ENCODE measurements at regions not wholly inside any gene's neighbourhood (a gene's known extent, or its start where the extent isn't known, plus 50 kb on each side); places are given as distances from the start of the nearest gene placed in this dataset.

DNA sequence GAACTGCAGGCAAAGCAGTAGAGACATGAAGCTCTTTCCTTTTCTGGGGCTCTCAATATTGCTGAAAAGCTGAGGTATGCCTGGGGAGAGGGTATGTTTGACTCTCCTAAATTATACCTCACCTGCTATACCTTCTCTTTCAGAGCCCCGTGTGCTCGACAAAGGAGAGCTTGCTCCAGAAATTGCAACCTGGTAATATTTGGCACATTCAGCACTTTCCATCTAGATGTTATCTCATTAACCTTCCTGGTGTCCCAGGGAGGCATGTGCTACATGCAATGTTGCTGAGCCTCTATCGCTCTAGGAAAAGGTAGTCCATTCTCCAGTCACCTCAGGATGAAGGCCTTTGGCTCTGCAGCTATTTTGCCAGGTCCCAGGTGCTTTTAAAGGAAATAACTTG, 78.5 kb upstream of the ZSWIM6 start:
- TF ChIP-seq, protein P1, sequence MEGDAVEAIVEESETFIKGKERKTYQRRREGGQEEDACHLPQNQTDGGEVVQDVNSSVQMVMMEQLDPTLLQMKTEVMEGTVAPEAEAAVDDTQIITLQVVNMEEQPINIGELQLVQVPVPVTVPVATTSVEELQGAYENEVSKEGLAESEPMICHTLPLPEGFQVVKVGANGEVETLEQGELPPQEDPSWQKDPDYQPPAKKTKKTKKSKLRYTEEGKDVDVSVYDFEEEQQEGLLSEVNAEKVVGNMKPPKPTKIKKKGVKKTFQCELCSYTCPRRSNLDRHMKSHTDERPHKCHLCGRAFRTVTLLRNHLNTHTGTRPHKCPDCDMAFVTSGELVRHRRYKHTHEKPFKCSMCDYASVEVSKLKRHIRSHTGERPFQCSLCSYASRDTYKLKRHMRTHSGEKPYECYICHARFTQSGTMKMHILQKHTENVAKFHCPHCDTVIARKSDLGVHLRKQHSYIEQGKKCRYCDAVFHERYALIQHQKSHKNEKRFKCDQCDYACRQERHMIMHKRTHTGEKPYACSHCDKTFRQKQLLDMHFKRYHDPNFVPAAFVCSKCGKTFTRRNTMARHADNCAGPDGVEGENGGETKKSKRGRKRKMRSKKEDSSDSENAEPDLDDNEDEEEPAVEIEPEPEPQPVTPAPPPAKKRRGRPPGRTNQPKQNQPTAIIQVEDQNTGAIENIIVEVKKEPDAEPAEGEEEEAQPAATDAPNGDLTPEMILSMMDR (IDR thresholded peaks at IDR 0.05; ENCODE audit: low read depth, low read length) = no peak
- no peak for TF ChIP-seq MYC (IDR thresholded peaks at IDR 0.05; ENCODE audit: low read depth, low read length)
